Cardiac fibroblast (primary cell): ENCODE measurements at regions not wholly inside any gene's neighbourhood (a gene's known extent, or its start where the extent isn't known, plus 50 kb on each side); places are given as distances from the start of the nearest gene placed in this dataset.

Experiments used
- DNase-seq, 2 donors: peaks; one replicate each; pipeline versions ENCODE4 v3.0.0 to v3.0.0-alpha.2; 2010; ENCODE audit warnings: low read depth in 2 of 2
- H3K4me3 ChIP-seq, 2 donors: replicated peaks in 1 of 2; 1 replicate in 1 of 2; 2 replicates in 1 of 2; pipeline ENCODE4 v1.5.1; 2011; ENCODE audit warnings: low read depth in 2 of 2, low read length in 2 of 2, mild to moderate bottlenecking in 2 of 2, moderate library complexity in 1 of 2
- CTCF ChIP-seq: IDR thresholded peaks from one replicate; pipeline ENCODE4 v1.5.1; 2011; ENCODE audit warnings: low read depth, mild to moderate bottlenecking, low read length, inconsistent platforms

GRCh38 chr4:126358041-126358440 is 1043.3 kb downstream of the FAT4 start:
- DNase-seq: no peak
- TF ChIP-seq CTCF: no peak
- H3K4me3 ChIP-seq: no peak overlapping the region

- TF ChIP-seq CTCF: no peak
- DNase-seq: no peak
- H3K4me3 ChIP-seq: no peak overlapping the region
Observed at GRCh38 chr4:126361287-126361686, 1046.5 kb downstream of the FAT4 start.

GRCh38 chr4:126364311-126364911 is 1049.7 kb downstream of the FAT4 start:
- no peak for TF ChIP-seq CTCF
- peak; percentile 9 to 67 for DNase-seq
- no peak overlapping the region for H3K4me3 ChIP-seq

GRCh38 chr4:126369076-126369475 is 1054.3 kb downstream of the FAT4 start:
- TF ChIP-seq CTCF: no peak
- no peak for DNase-seq

GRCh38 chr4:126372634-126373033 is 1057.9 kb downstream of the FAT4 start:
- no peak overlapping the region for H3K4me3 ChIP-seq
- TF ChIP-seq CTCF: no peak
- no peak for DNase-seq

More at GRCh38 chr4:126369076-126369475, 1054.3 kb downstream of the FAT4 start:
- no peak overlapping the region for H3K4me3 ChIP-seq

GRCh38 chr4:126375462-126376054 is 1060.8 kb downstream of the FAT4 start:
- DNase-seq: peak; percentile 3 to 48
- H3K4me3 ChIP-seq: no peak overlapping the region
- TF ChIP-seq CTCF: no peak
